BLaER1 (cell line): ENCODE measurements at regions not wholly inside any gene's neighbourhood (a gene's known extent, or its start where the extent isn't known, plus 50 kb on each side); places are given as distances from the start of the nearest gene placed in this dataset.

Source experiments
- H3K27ac ChIP-seq: shearing (Covaris generic); formaldehyde crosslinking; 2 replicates; pipeline ENCODE4 v1.8.1; 2022
- H3K27me3 ChIP-seq: shearing (Covaris generic); formaldehyde crosslinking; 2 replicates; pipeline ENCODE4 v1.8.1; 2022
- H3K36me3 ChIP-seq: shearing (Covaris generic); formaldehyde crosslinking; 2 replicates; pipeline ENCODE4 v1.8.1; 2022
- H3K4me1 ChIP-seq: shearing (Covaris generic); formaldehyde crosslinking; 2 replicates; pipeline ENCODE4 v1.8.1; 2022
- H3K4me2 ChIP-seq: shearing (Covaris generic); formaldehyde crosslinking; 2 replicates; pipeline ENCODE4 v1.8.1; 2022
- H3K4me3 ChIP-seq: shearing (Covaris generic); formaldehyde crosslinking; 2 replicates; pipeline ENCODE4 v1.8.1; 2022
- H3K9ac ChIP-seq: shearing (Covaris generic); formaldehyde crosslinking; 2 replicates; pipeline ENCODE4 v1.8.1; 2022
- H3K9me3 ChIP-seq: shearing (Covaris generic); formaldehyde crosslinking; 2 replicates; pipeline ENCODE4 v1.8.1; 2022
- H4K20me1 ChIP-seq: shearing (Covaris generic); formaldehyde crosslinking; 2 replicates; pipeline ENCODE4 v1.8.1; 2022
- Cebpa-rat ChIP-seq: shearing (Covaris generic); IDR thresholded peaks from 2 replicates; pipeline ENCODE4 v1.8.1; 2022

- Histone ChIP-seq H3K9ac (peak overlapping the region; percentile 74), H3K9me3 (no peaks in the 10 kb centered on the region), H3K36me3 (no peaks in the 10 kb centered on the region), H3K4me2 (peak overlapping the region; percentile 86), H3K27me3 (no peaks in the 10 kb centered on the region), H4K20me1 (no peaks in the 10 kb centered on the region), H3K4me3 (peak overlapping the region; percentile 56), H3K27ac (peak overlapping the region; percentile 87), H3K4me1 (peaks cover 91% of the 10 kb centered on the region)
- TF ChIP-seq Cebpa-rat = no peak
Observed at GRCh38 chr6:14638906-14639761, 521.6 kb downstream of the CD83 start.

GRCh38 chr6:14639983-14640599, 522.5 kb downstream of the CD83 start:
- peaks cover 82% of the 10 kb centered on the region for H3K4me1 ChIP-seq
- peak overlapping the region; percentile 86 for H3K4me2 ChIP-seq
- no peaks in the 10 kb centered on the region for H3K36me3 ChIP-seq
- H4K20me1 ChIP-seq = no peaks in the 10 kb centered on the region
- no peaks in the 10 kb centered on the region for H3K27me3 ChIP-seq
- peak overlapping the region; percentile 56; the same call in 1 of the 2 replicates for H3K4me3 ChIP-seq
- H3K9me3 ChIP-seq = no peaks in the 10 kb centered on the region
- H3K27ac ChIP-seq = peak overlapping the region; percentile 87
- H3K9ac ChIP-seq = peak overlapping the region; percentile 74
- TF ChIP-seq Cebpa-rat = no peak

- no peaks in the 10 kb centered on the region for H3K27me3 ChIP-seq
- H3K4me2 ChIP-seq = peak overlapping the region; percentile 86
- no peaks in the 10 kb centered on the region for H3K36me3 ChIP-seq
- no peaks in the 10 kb centered on the region for H3K9me3 ChIP-seq
- peaks cover 77% of the 10 kb centered on the region for H3K4me1 ChIP-seq
- no peaks in the 10 kb centered on the region for H4K20me1 ChIP-seq
- H3K9ac ChIP-seq = 0 out of 2 replicates have a peak overlapping the region, but pooled peaks have one; percentile 50
- H3K4me3 ChIP-seq = no peak overlapping the region
- peak overlapping the region; percentile 87 for H3K27ac ChIP-seq
- no peak for TF ChIP-seq Cebpa-rat
Observed at GRCh38 chr6:14640631-14641030, 523.1 kb downstream of the CD83 start.

GRCh38 chr6:14641423-14642135, 524.0 kb downstream of the CD83 start:
- TF ChIP-seq Cebpa-rat = no peak
- Histone ChIP-seq H4K20me1 (no peaks in the 10 kb centered on the region), H3K36me3 (no peaks in the 10 kb centered on the region), H3K27ac (peak overlapping the region; percentile 87), H3K4me3 (no peak overlapping the region), H3K9ac (peak overlapping the region; percentile 50), H3K27me3 (no peaks in the 10 kb centered on the region), H3K4me2 (peak overlapping the region; percentile 86), H3K9me3 (no peaks in the 10 kb centered on the region), H3K4me1 (peaks cover 67% of the 10 kb centered on the region)

GRCh38 chr6:14642136-14642505, 524.5 kb downstream of the CD83 start:
- no peaks in the 10 kb centered on the region for H3K9me3 ChIP-seq

GRCh38 chr6:14642842-14643241, 525.3 kb downstream of the CD83 start:
- no peak for TF ChIP-seq Cebpa-rat
- Histone ChIP-seq H3K9ac (no peak overlapping the region), H3K36me3 (no peaks in the 10 kb centered on the region), H4K20me1 (no peaks in the 10 kb centered on the region), H3K27ac (no peak overlapping the region), H3K4me3 (no peak overlapping the region), H3K27me3 (no peaks in the 10 kb centered on the region), H3K4me2 (no peak overlapping the region), H3K4me1 (peaks cover 55% of the 10 kb centered on the region), H3K9me3 (no peaks in the 10 kb centered on the region)

More at GRCh38 chr6:14642136-14642505, 524.5 kb downstream of the CD83 start:
- no peak for TF ChIP-seq Cebpa-rat
- Histone ChIP-seq H3K9ac (no peak overlapping the region), H4K20me1 (no peaks in the 10 kb centered on the region), H3K36me3 (no peaks in the 10 kb centered on the region), H3K4me3 (no peak overlapping the region), H3K27me3 (no peaks in the 10 kb centered on the region), H3K27ac (peak overlapping the region; percentile 87), H3K4me1 (peaks cover 62% of the 10 kb centered on the region), H3K4me2 (peak overlapping the region; percentile 86)

- Histone ChIP-seq H3K4me2 (no peak overlapping the region), H3K4me1 (peaks cover 39% of the 10 kb centered on the region), H4K20me1 (no peaks in the 10 kb centered on the region), H3K27me3 (no peaks in the 10 kb centered on the region), H3K9me3 (no peaks in the 10 kb centered on the region), H3K9ac (no peak overlapping the region), H3K36me3 (no peaks in the 10 kb centered on the region), H3K27ac (peak overlapping the region; percentile 15; the same call in 1 of the 2 replicates), H3K4me3 (no peak overlapping the region)
- no peak for TF ChIP-seq Cebpa-rat
Observed at GRCh38 chr6:14644381-14644780, 526.8 kb downstream of the CD83 start.

GRCh38 chr6:14645221-14645620, 527.6 kb downstream of the CD83 start:
- no peaks in the 10 kb centered on the region for H3K36me3 ChIP-seq
- H3K4me1 ChIP-seq = peaks cover 31% of the 10 kb centered on the region
- no peak overlapping the region for H3K9ac ChIP-seq
- no peaks in the 10 kb centered on the region for H3K27me3 ChIP-seq
- no peaks in the 10 kb centered on the region for H3K9me3 ChIP-seq
- H3K4me2 ChIP-seq = no peak overlapping the region
- H3K27ac ChIP-seq = no peak overlapping the region
- H4K20me1 ChIP-seq = no peaks in the 10 kb centered on the region
- TF ChIP-seq Cebpa-rat = no peak
- no peak overlapping the region for H3K4me3 ChIP-seq

GRCh38 chr6:14645841-14646240, 528.3 kb downstream of the CD83 start:
- H3K9me3 ChIP-seq = no peaks in the 10 kb centered on the region
- H3K27ac ChIP-seq = no peak overlapping the region
- H3K4me1 ChIP-seq = peaks cover 25% of the 10 kb centered on the region
- H3K4me3 ChIP-seq = no peak overlapping the region
- H3K27me3 ChIP-seq = no peaks in the 10 kb centered on the region
- no peak overlapping the region for H3K9ac ChIP-seq
- no peaks in the 10 kb centered on the region for H3K36me3 ChIP-seq
- no peak overlapping the region for H3K4me2 ChIP-seq
- H4K20me1 ChIP-seq = no peaks in the 10 kb centered on the region
- TF ChIP-seq Cebpa-rat = no peak
